ENCODE measurements at regions not wholly inside any gene's neighbourhood (a gene's known extent, or its start where the extent isn't known, plus 50 kb on each side); places are given as distances from the start of the nearest gene placed in this dataset.

GRCh38 chr2:71776227-71776626 is 322.9 kb downstream of the DYSF start:
- DNase-seq (ENCODE audit: low spot score) = no peak

- no peak for DNase-seq (ENCODE audit: low spot score)
Observed at GRCh38 chr2:71773218-71773617, 319.9 kb downstream of the DYSF start.

GRCh38 chr2:71772510-71773172 is 319.3 kb downstream of the DYSF start:
- DNase-seq (ENCODE audit: low spot score) = no peak

GRCh38 chr2:71767663-71768062 is 314.3 kb downstream of the DYSF start:
- DNase-seq (ENCODE audit: low spot score) = no peak

GRCh38 chr2:71759060-71759459 is 305.7 kb downstream of the DYSF start:
- DNase-seq (ENCODE audit: low spot score) = no peak

- DNase-seq (ENCODE audit: low spot score) = no peak
Observed at GRCh38 chr2:71757351-71757750, 304.0 kb downstream of the DYSF start.

- no peak for DNase-seq (ENCODE audit: low spot score)
Observed at GRCh38 chr2:71756280-71756906, 303.0 kb downstream of the DYSF start.

- no peak for DNase-seq (ENCODE audit: low spot score)
Observed at GRCh38 chr2:71751590-71751989, 298.2 kb downstream of the DYSF start.

GRCh38 chr2:71749671-71750101 is 296.3 kb downstream of the DYSF start:
- no peak for DNase-seq (ENCODE audit: low spot score)

- DNase-seq (ENCODE audit: low spot score) = no peak
Observed at GRCh38 chr2:71748227-71748626, 294.9 kb downstream of the DYSF start.

- DNase-seq (ENCODE audit: low spot score) = no peak
Observed at GRCh38 chr2:71747559-71747958, 294.2 kb downstream of the DYSF start.

- no peak for DNase-seq (ENCODE audit: low spot score)
Observed at GRCh38 chr2:71746946-71747501, 293.7 kb downstream of the DYSF start.

GRCh38 chr2:71744781-71745180 is 291.4 kb downstream of the DYSF start:
- no peak for DNase-seq (ENCODE audit: low spot score)

GRCh38 chr2:71743995-71744675 is 290.8 kb downstream of the DYSF start:
- no peak for DNase-seq (ENCODE audit: low spot score)

GRCh38 chr2:71742953-71743601 is 289.7 kb downstream of the DYSF start:
- no peak for DNase-seq (ENCODE audit: low spot score)

- DNase-seq (ENCODE audit: low spot score) = no peak
Observed at GRCh38 chr2:71736986-71737385, 283.6 kb downstream of the DYSF start.

GRCh38 chr2:71736091-71736861 is 282.9 kb downstream of the DYSF start:
- DNase-seq (ENCODE audit: low spot score) = no peak
